Ishikawa (cell line): ENCODE measurements at regions not wholly inside any gene's neighbourhood (a gene's known extent, or its start where the extent isn't known, plus 50 kb on each side); places are given as distances from the start of the nearest gene placed in this dataset.

Experiments used
- CEBPB ChIP-seq: IDR thresholded peaks from 2 replicates; pipeline ENCODE4 v1.6.1; 2012
- EP300 ChIP-seq: IDR thresholded peaks from 2 replicates; pipeline ENCODE4 v1.6.1; 2012; ENCODE audit warnings: borderline replicate concordance
- FOXM1 ChIP-seq: IDR thresholded peaks from 2 replicates; pipeline ENCODE4 v1.6.1; 2012; ENCODE audit warnings: low read depth, borderline replicate concordance
- NFIC ChIP-seq: IDR thresholded peaks from 2 replicates; pipeline ENCODE4 v1.6.1; 2012
- RAD21 ChIP-seq: IDR thresholded peaks from 2 replicates; pipeline ENCODE4 v1.6.1; 2012; ENCODE audit warnings: low read depth
- YY1 ChIP-seq: IDR thresholded peaks from 2 replicates; pipeline ENCODE4 v1.6.1; 2012; ENCODE audit warnings: low read depth
- TF ChIP-seq, protein P1 (sequence below): IDR thresholded peaks from 2 replicates; pipeline ENCODE4 v1.6.1; 2012
- TF ChIP-seq, protein P2 (sequence below): IDR thresholded peaks from 2 replicates; pipeline ENCODE4 v1.6.1; 2012

DNA sequence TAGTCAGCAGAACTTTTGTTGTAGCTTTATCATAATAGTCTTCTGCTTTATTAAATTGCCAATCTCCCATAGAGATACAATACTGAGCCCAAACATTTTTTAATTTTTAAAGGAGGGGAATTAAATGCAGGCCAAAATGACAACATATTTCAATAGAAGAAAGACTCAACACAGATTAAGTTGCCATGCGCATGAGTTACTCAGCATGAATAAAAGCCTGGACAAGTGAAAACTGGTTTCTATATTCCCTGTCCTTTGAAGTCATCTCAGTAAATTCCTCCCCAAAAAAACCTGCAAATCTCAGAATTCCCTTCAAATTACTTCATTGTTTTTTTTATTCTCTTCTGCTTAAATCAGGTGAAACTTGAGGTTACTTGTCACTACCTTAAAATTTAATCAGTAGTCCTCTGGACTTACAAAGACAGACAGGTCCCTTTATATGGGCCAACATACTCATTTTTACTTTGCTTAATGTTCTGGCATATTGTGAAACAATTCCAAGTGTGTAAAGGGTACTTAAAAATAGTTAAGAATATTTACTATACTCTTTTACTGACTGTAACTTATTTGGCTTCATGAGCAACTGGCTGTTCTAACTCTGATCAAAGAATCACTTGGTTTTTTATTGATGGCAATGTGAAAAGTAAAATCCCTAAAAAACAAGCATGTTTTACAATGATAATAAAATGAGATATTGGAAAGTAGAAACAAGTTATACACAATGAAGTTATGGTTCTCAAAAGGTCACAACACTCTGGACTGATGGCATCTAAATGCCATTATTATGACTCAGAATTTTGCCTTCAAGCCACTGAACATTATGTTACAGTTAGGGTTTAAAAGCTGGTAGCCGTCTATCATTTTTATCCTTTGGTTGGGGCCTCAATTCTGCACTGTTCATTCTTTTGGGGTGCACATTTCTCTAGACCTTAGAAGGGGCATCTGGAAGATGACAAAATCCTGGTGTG lies 49.9 kb upstream of the COL21A1 start:
- TF ChIP-seq CEBPB: no peak
- no peak for TF ChIP-seq EP300
- TF ChIP-seq, protein P1, sequence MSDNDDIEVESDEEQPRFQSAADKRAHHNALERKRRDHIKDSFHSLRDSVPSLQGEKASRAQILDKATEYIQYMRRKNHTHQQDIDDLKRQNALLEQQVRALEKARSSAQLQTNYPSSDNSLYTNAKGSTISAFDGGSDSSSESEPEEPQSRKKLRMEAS: no peak
- no peak for TF ChIP-seq RAD21
- TF ChIP-seq, protein P2, sequence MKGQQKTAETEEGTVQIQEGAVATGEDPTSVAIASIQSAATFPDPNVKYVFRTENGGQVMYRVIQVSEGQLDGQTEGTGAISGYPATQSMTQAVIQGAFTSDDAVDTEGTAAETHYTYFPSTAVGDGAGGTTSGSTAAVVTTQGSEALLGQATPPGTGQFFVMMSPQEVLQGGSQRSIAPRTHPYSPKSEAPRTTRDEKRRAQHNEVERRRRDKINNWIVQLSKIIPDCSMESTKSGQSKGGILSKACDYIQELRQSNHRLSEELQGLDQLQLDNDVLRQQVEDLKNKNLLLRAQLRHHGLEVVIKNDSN: no peak
- TF ChIP-seq FOXM1: no peak
- TF ChIP-seq YY1: no peak
- TF ChIP-seq NFIC: no peak
